ENCODE measurements at regions not wholly inside any gene's neighbourhood (a gene's known extent, or its start where the extent isn't known, plus 50 kb on each side); places are given as distances from the start of the nearest gene placed in this dataset.
"Not testable (repeated sequence)": the region's sequence is repeated elsewhere in the genome, so short reads cannot be mapped to it uniquely, and the experiment has no call there.

GRCh38 chr5:87524217-87524616 lies 111.5 kb upstream of the CCNH start:
- no peaks in the 10 kb centered on the region for H3K27me3 ChIP-seq (ENCODE audit: control insufficient read depth, insufficient read depth, low read length)
- H2AFZ ChIP-seq (ENCODE audit: low read length), result no peak overlapping the region
- no peaks in the 10 kb centered on the region for H3K36me3 ChIP-seq (ENCODE audit: control insufficient read depth, insufficient read depth, low read length)
- DNase-seq (ENCODE audit: low read depth in 2 of 2), result no peak
- no peak overlapping the region for H3K27ac ChIP-seq (ENCODE audit: insufficient read depth, low read length)
- no peaks in the 10 kb centered on the region for H3K79me2 ChIP-seq (ENCODE audit: control insufficient read depth, insufficient read depth, low read length)
- H3K4me1 ChIP-seq (ENCODE audit: control insufficient read depth, extremely low read depth, insufficient read depth, low read length), result no peaks in the 10 kb centered on the region
- H3K9me3 ChIP-seq (ENCODE audit: control insufficient read depth, insufficient read depth, low read depth, low read length), result no peaks in the 10 kb centered on the region
- H3K4me3 ChIP-seq (replicated peaks in 1 of 4; ENCODE audit: control extremely low read depth in 1 of 4, insufficient read depth in 1 of 4, low read depth in 3 of 4, low read length in 4 of 4), result no peak overlapping the region
- H4K20me1 ChIP-seq (ENCODE audit: control insufficient read depth, extremely low read depth, insufficient read depth, low read length), result no peaks in the 10 kb centered on the region
- H3K9ac ChIP-seq (ENCODE audit: insufficient read depth, low read length), result no peak overlapping the region
- H3K4me2 ChIP-seq (ENCODE audit: extremely low read depth, insufficient read depth, low read length), result no peak overlapping the region
- TF ChIP-seq CTCF (conservative IDR thresholded peaks at IDR 0.05 in 1 of 2, IDR thresholded peaks at IDR 0.05 in 1 of 2; ENCODE audit: low read depth in 1 of 2, low read length in 2 of 2) (no peak), EZH2 (IDR thresholded peaks at IDR 0.05; ENCODE audit: low read length, missing control alignments) (no peak)

GRCh38 chr5:87511778-87512177 lies 99.0 kb upstream of the CCNH start:
- H2AFZ ChIP-seq (ENCODE audit: low read length); H3K27me3 ChIP-seq (ENCODE audit: control insufficient read depth, insufficient read depth, low read length); H3K4me1 ChIP-seq (ENCODE audit: control insufficient read depth, extremely low read depth, insufficient read depth, low read length); H3K36me3 ChIP-seq (ENCODE audit: control insufficient read depth, insufficient read depth, low read length); H3K4me3 ChIP-seq (replicated peaks in 1 of 4; ENCODE audit: control extremely low read depth in 1 of 4, insufficient read depth in 1 of 4, low read depth in 3 of 4, low read length in 4 of 4); H3K4me2 ChIP-seq (ENCODE audit: extremely low read depth, insufficient read depth, low read length); H4K20me1 ChIP-seq (ENCODE audit: control insufficient read depth, extremely low read depth, insufficient read depth, low read length); H3K9me3 ChIP-seq (ENCODE audit: control insufficient read depth, insufficient read depth, low read depth, low read length); H3K79me2 ChIP-seq (ENCODE audit: control insufficient read depth, insufficient read depth, low read length); DNase-seq (ENCODE audit: low read depth in 2 of 2); H3K9ac ChIP-seq (ENCODE audit: insufficient read depth, low read length); H3K27ac ChIP-seq (ENCODE audit: insufficient read depth, low read length): not testable (repeated sequence)

GRCh38 chr5:87503004-87503403 lies 90.3 kb upstream of the CCNH start:
- Histone ChIP-seq H3K27me3 (ENCODE audit: control insufficient read depth, insufficient read depth, low read length) (no peaks in the 10 kb centered on the region), H2AFZ (ENCODE audit: low read length) (no peak overlapping the region), H4K20me1 (ENCODE audit: control insufficient read depth, extremely low read depth, insufficient read depth, low read length) (no peaks in the 10 kb centered on the region), H3K79me2 (ENCODE audit: control insufficient read depth, insufficient read depth, low read length) (no peaks in the 10 kb centered on the region), H3K36me3 (ENCODE audit: control insufficient read depth, insufficient read depth, low read length) (no peaks in the 10 kb centered on the region), H3K27ac (ENCODE audit: insufficient read depth, low read length) (no peak overlapping the region), H3K9me3 (ENCODE audit: control insufficient read depth, insufficient read depth, low read depth, low read length) (no peaks in the 10 kb centered on the region), H3K9ac (ENCODE audit: insufficient read depth, low read length) (no peak overlapping the region), H3K4me2 (ENCODE audit: extremely low read depth, insufficient read depth, low read length) (no peak overlapping the region), H3K4me1 (ENCODE audit: control insufficient read depth, extremely low read depth, insufficient read depth, low read length) (no peaks in the 10 kb centered on the region), H3K4me3 (replicated peaks in 1 of 4; ENCODE audit: control extremely low read depth in 1 of 4, insufficient read depth in 1 of 4, low read depth in 3 of 4, low read length in 4 of 4) (no peak overlapping the region)
- no peak for DNase-seq (ENCODE audit: low read depth in 2 of 2)
- TF ChIP-seq EZH2 (IDR thresholded peaks at IDR 0.05; ENCODE audit: low read length, missing control alignments) (no peak), CTCF (conservative IDR thresholded peaks at IDR 0.05 in 1 of 2, IDR thresholded peaks at IDR 0.05 in 1 of 2; ENCODE audit: low read depth in 1 of 2, low read length in 2 of 2) (no peak)
